ENCODE measurements at regions not wholly inside any gene's neighbourhood (a gene's known extent, or its start where the extent isn't known, plus 50 kb on each side); places are given as distances from the start of the nearest gene placed in this dataset.

DNA sequence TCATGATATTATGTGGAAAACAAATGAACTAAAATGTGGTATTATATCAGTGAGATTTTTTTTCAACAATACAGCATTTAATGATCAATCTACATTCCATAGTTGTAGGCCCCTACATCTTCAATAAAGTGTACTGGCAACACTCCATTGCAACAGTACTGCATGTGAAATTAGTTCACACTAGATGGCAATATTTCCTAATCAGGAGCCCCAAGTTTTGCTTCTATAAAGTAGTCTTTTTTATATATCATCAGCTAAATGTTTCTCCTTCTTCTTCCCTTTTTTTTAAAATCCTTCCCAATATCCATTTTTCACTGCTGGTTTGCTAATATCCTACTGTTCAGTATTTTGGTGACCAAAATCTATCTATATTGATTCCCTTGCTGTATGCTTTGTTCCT, 528.3 kb upstream of the ATXN8OS start:
- intact Hi-C loops (cut with DNase I; ENCODE audit: low total_unique reads): no loop called here
- Histone ChIP-seq H3K4me1 (no peaks in the 10 kb centered on the region), H3K27me3 (no peaks in the 10 kb centered on the region), H3K36me3 (no peaks in the 10 kb centered on the region), H3K9me3 (no peaks in the 10 kb centered on the region), H3K27ac (no peak overlapping the region), H3K4me3 (no peak overlapping the region)
- in situ Hi-C loops (cut with MboI; ENCODE audit: low pct_ligation_motif_present in 1 of 4, low pct_unique_long_range_greater_than_20kb in 1 of 4, low sequenced_read_pairs in 3 of 4): loop anchor here in 1 of 4 donors (25.0 kb wide), 1 partner anchor 283 kb away; no protein-coding TSS in a partner anchor
- DNase-seq: no peak
- TF ChIP-seq, protein P1, sequence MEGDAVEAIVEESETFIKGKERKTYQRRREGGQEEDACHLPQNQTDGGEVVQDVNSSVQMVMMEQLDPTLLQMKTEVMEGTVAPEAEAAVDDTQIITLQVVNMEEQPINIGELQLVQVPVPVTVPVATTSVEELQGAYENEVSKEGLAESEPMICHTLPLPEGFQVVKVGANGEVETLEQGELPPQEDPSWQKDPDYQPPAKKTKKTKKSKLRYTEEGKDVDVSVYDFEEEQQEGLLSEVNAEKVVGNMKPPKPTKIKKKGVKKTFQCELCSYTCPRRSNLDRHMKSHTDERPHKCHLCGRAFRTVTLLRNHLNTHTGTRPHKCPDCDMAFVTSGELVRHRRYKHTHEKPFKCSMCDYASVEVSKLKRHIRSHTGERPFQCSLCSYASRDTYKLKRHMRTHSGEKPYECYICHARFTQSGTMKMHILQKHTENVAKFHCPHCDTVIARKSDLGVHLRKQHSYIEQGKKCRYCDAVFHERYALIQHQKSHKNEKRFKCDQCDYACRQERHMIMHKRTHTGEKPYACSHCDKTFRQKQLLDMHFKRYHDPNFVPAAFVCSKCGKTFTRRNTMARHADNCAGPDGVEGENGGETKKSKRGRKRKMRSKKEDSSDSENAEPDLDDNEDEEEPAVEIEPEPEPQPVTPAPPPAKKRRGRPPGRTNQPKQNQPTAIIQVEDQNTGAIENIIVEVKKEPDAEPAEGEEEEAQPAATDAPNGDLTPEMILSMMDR (IDR thresholded peaks at IDR 0.05): peak in 2 of 5 experiments; percentile 14 to 17
- no peak for TF ChIP-seq EP300 (IDR thresholded peaks at IDR 0.05; ENCODE audit: low read depth)

DNA sequence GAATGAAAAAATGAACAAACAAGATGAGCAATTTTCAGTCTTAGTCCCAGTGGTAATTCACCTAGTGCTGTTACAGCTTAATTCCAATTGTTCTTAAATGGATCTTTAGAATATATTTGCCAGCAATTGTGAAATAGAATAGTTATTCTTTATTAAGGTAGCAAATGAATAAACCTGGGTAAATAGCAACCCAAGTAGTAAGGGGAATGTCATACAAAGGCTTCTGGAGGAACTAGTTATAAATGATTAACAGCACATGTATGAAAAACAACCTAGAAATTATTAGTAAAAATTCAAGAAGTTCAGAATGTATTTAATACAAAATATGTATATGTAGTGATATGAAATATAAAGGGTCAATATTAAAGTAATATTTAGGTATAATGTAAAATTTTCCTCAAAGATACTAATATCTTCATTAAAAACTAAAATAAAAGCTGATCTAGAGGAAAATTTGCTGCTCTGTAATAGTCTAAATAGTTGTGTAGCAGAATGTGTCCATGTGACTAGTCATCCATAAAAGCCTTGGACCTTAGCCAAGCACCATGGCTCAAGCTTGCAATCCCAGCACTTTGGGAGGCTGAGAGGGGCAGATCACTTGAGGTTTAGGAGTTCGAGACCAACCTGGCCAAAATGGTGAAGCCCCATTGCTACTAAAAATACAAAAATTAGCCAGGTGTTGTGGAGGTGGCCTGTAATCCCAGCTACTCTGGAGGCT, 535.9 kb upstream of the ATXN8OS start:
- Histone ChIP-seq H3K27ac (no peak overlapping the region), H3K27me3 (no peaks in the 10 kb centered on the region), H3K9me3 (no peaks in the 10 kb centered on the region), H3K4me3 (no peak overlapping the region), H3K4me1 (no peaks in the 10 kb centered on the region), H3K36me3 (no peaks in the 10 kb centered on the region)
- 65 to 67% methylated on average over 1 of the region's 1 CpG for WGBS, 2 donors (ENCODE audit: low coverage in 1 of 2)
- intact Hi-C loops (cut with DNase I; ENCODE audit: low total_unique reads) (no loop called here), in situ Hi-C loops (cut with MboI; ENCODE audit: low pct_ligation_motif_present in 1 of 4, low pct_unique_long_range_greater_than_20kb in 1 of 4, low sequenced_read_pairs in 3 of 4) (no loop called here)
- no peak for DNase-seq
- no peak for TF ChIP-seq POLR2AphosphoS5 (IDR thresholded peaks at IDR 0.05)
- no peak for TF ChIP-seq POLR2A (IDR thresholded peaks at IDR 0.05)
- TF ChIP-seq, protein P1 (IDR thresholded peaks at IDR 0.05): no peak
- TF ChIP-seq EP300 (IDR thresholded peaks at IDR 0.05; ENCODE audit: low read depth): no peak

DNA sequence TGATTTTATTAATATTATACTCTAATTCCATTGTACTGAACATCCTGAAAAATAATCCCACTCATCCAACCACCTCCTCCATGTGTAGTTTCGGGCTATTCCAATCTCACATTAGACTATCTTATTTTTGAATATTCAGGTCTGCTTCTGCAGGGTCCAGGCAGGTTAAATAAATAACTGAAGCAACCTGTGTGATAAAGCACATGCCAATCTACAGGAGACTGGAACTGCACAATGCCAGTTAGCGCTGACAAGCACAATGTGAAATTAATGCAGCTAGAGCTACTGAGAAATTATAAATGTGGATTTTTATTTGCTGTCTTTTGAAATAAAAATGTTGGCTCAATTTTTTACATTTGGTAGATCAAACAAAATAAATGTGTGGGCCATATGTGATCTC, 540.1 kb upstream of the ATXN8OS start:
- no peak for DNase-seq
- WGBS, 2 donors (ENCODE audit: low coverage in 1 of 2): 92 to 100% methylated on average over 2 of the region's 2 CpGs
- TF ChIP-seq, protein P1 (IDR thresholded peaks at IDR 0.05): no peak
- TF ChIP-seq EP300 (IDR thresholded peaks at IDR 0.05; ENCODE audit: low read depth): no peak
- no peak for TF ChIP-seq POLR2A (IDR thresholded peaks at IDR 0.05)
- no peak for TF ChIP-seq POLR2AphosphoS5 (IDR thresholded peaks at IDR 0.05)

DNA sequence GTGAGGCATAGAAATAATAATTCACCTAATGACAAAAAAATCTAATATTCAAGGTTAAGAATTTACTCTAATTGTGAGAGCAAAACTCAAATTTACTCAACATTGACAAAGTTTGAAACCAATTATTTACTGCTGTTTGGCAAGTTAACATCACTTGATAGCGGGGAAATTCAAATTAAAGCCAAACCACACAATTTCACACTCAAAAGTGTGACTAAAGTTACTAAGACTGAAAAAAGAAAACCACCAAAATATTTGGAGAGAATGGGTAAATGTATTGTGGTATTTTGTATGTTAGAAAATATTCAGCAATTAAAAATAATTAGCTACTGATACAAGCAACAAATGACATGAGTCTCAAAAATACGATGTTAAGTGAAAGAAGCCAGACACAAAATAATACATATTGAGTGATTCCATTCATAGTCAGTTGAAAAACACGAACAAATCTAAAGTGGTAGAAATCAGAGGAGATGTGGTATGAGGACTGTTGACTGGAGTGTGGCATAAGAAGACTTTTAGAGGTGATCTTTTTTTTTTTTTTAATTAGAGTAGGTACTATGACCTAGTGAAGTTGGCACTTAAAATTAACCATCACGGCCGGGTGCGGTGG, 541.4 kb upstream of the ATXN8OS start:
- Histone ChIP-seq H3K27me3 (no peaks in the 10 kb centered on the region), H3K27ac (no peak overlapping the region), H3K9me3 (no peaks in the 10 kb centered on the region), H3K4me3 (no peak overlapping the region), H3K36me3 (no peaks in the 10 kb centered on the region), H3K4me1 (no peaks in the 10 kb centered on the region)
- no peak for DNase-seq
- TF ChIP-seq, protein P1 (IDR thresholded peaks at IDR 0.05): no peak
- TF ChIP-seq POLR2A (IDR thresholded peaks at IDR 0.05): no peak
- TF ChIP-seq POLR2AphosphoS5 (IDR thresholded peaks at IDR 0.05): no peak
- no peak for TF ChIP-seq EP300 (IDR thresholded peaks at IDR 0.05; ENCODE audit: low read depth)
- intact Hi-C loops (cut with DNase I; ENCODE audit: low total_unique reads): no loop called here
- in situ Hi-C loops (cut with MboI; ENCODE audit: low pct_ligation_motif_present in 1 of 4, low pct_unique_long_range_greater_than_20kb in 1 of 4, low sequenced_read_pairs in 3 of 4): no loop called here
- 85 to 88% methylated on average over 3 to 6 of the region's 6 CpGs for WGBS, 2 donors (ENCODE audit: low coverage in 1 of 2)

More for the DNA sequence above, 540.1 kb upstream of the ATXN8OS start:
- Histone ChIP-seq H3K9me3 (no peaks in the 10 kb centered on the region), H3K4me3 (no peak overlapping the region), H3K27ac (no peak overlapping the region), H3K4me1 (no peaks in the 10 kb centered on the region), H3K27me3 (no peaks in the 10 kb centered on the region), H3K36me3 (no peaks in the 10 kb centered on the region)
- intact Hi-C loops (cut with DNase I; ENCODE audit: low total_unique reads) (no loop called here), in situ Hi-C loops (cut with MboI; ENCODE audit: low pct_ligation_motif_present in 1 of 4, low pct_unique_long_range_greater_than_20kb in 1 of 4, low sequenced_read_pairs in 3 of 4) (no loop called here)

Data from transverse colon (tissue), 4 donors.